Panc1 (cell line): ENCODE measurements at regions not wholly inside any gene's neighbourhood (a gene's known extent, or its start where the extent isn't known, plus 50 kb on each side); places are given as distances from the start of the nearest gene placed in this dataset.

ENCODE experiments used
- ATAC-seq: fragments of 200-7000 bp; cut with Tn5 transposase; 2 replicates; pipeline ENCODE4 v1.9.1; 2020; ENCODE audit warnings: mild to moderate bottlenecking, moderate library complexity
- BruUV-seq: library from RNA; stranded (reverse); fragments of 400-500 nt; replicated peaks from 2 replicates; lab custom pipeline; 2021; lab: Mats Ljungman, UMichigan
- CTCF ChIA-PET: fragments of 300-600 bp; sonication (Branson Sonifier 250); formaldehyde crosslinking; loops from one replicate; lab custom pipeline; 2022; ENCODE audit warnings: antibody characterized with exemption; lab: Charles Lee
- POLR2A ChIA-PET: fragments of 300-600 bp; sonication (Branson Sonifier 250); formaldehyde crosslinking; loops from one replicate; lab custom pipeline; 2022; ENCODE audit warnings: antibody characterized with exemption; lab: Charles Lee
- DNase-seq: peaks from one replicate; pipeline ENCODE4 v3.0.0-alpha.2; 2010; ENCODE audit warnings: low read depth, low spot score
- H3K27ac ChIP-seq: 2 replicates; pipeline ENCODE4 v1.5.1; 2011; ENCODE audit warnings: mild to moderate bottlenecking, low read length, inconsistent platforms
- H3K27me3 ChIP-seq: fragments of 200-500 bp; sonication (Bioruptor generic); 2 replicates; pipeline ENCODE4 v1.6.0; 2014; ENCODE audit warnings: low read length, inconsistent platforms; ENCODE audit not compliant: control insufficient read depth, insufficient read depth
- H3K36me3 ChIP-seq: fragments of 200-500 bp; sonication (Bioruptor generic); 2 replicates; pipeline ENCODE4 v1.5.1; 2014; ENCODE audit warnings: inconsistent platforms, mild to moderate bottlenecking, low read length, moderate library complexity; ENCODE audit not compliant: control insufficient read depth, insufficient read depth
- H3K4me1 ChIP-seq: 2 replicates; pipeline ENCODE4 v1.5.1; 2011; ENCODE audit warnings: inconsistent platforms, mild to moderate bottlenecking, low read length, moderate library complexity; ENCODE audit not compliant: control insufficient read depth, insufficient read depth
- H3K4me3 ChIP-seq, 2 experiments: 2 replicates each; pipeline ENCODE4 v1.5.1; 2011 to 2012; ENCODE audit warnings: low read depth in 2 of 2, low read length in 2 of 2, mild to moderate bottlenecking in 2 of 2, inconsistent platforms in 1 of 2, moderate library complexity in 1 of 2
- H3K9me3 ChIP-seq: fragments of 200-500 bp; sonication (Bioruptor generic); 2 replicates; pipeline ENCODE4 v1.5.1; 2014; ENCODE audit warnings: low read depth, mild to moderate bottlenecking, inconsistent platforms, low read length, moderate library complexity; ENCODE audit not compliant: control insufficient read depth, insufficient read depth
- POLR2AphosphoS5 ChIP-seq: IDR thresholded peaks from 2 replicates; pipeline ENCODE4 v1.6.1; 2012; ENCODE audit warnings: mild to moderate bottlenecking, low read depth, low read length, moderate library complexity
- SIN3A ChIP-seq: IDR thresholded peaks from 2 replicates; pipeline ENCODE4 v1.6.1; 2012; ENCODE audit warnings: low read depth, mild to moderate bottlenecking, low read length, moderate library complexity, borderline replicate concordance; ENCODE audit not compliant: insufficient read depth
- TCF7L2 ChIP-seq: IDR thresholded peaks from 2 replicates; pipeline ENCODE4 v1.6.1; 2011; ENCODE audit warnings: mild to moderate bottlenecking, low read depth, low read length, inconsistent platforms
- in situ Hi-C: cut with HindIII; loops from 2 replicates; pipeline ENCODE4 v1.10.0; 2016; ENCODE audit warnings: low sequenced_read_pairs, low pct_unique_long_range_greater_than_20kb
- intact Hi-C: fragments of 100-400 bp; cut with micrococcal nuclease; formaldehyde crosslinking; loops from one replicate; pipeline ENCODE4 v1.10.0; 2022; ENCODE audit not compliant: unreplicated experiment
- TF ChIP-seq, protein P1 (sequence below): fragments of 450-650 bp; IDR thresholded peaks from 2 replicates; pipeline ENCODE4 v1.5.1; 2017; ENCODE audit warnings: mild to moderate bottlenecking
- TF ChIP-seq, protein P2 (sequence below), 2 experiments: IDR thresholded peaks; 2 replicates each; pipeline ENCODE4 v1.6.1; 2011 to 2012; ENCODE audit warnings: low read depth in 2 of 2, control low read depth in 1 of 2, low read length in 1 of 2, mild to moderate bottlenecking in 1 of 2, moderate library complexity in 1 of 2; ENCODE audit not compliant: insufficient read depth in 1 of 2

DNA sequence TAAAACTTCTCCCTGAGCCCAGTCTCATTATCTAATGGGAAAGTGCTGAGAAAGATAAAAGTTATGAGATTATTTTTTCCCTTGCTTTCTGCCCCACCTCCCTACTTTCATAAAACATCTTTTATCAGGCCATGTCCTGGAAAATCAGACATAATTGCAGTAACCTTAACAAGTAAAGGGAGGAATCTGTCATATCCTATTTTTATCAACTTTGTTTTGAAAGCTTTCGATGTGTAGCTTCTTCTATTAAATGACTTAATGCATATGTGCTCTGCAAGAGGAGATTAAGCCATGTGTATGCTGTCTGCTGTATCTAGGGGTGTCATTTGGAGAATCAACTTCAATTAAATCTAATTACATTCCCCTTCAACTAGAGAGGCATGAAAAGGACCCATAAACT lies 408.9 kb downstream of the CBLN4 start:
- no peaks in the 10 kb centered on the region for H3K36me3 ChIP-seq
- H3K4me3 ChIP-seq: no peak overlapping the region
- POLR2A ChIA-PET: no interaction called here
- TF ChIP-seq, protein P1, sequence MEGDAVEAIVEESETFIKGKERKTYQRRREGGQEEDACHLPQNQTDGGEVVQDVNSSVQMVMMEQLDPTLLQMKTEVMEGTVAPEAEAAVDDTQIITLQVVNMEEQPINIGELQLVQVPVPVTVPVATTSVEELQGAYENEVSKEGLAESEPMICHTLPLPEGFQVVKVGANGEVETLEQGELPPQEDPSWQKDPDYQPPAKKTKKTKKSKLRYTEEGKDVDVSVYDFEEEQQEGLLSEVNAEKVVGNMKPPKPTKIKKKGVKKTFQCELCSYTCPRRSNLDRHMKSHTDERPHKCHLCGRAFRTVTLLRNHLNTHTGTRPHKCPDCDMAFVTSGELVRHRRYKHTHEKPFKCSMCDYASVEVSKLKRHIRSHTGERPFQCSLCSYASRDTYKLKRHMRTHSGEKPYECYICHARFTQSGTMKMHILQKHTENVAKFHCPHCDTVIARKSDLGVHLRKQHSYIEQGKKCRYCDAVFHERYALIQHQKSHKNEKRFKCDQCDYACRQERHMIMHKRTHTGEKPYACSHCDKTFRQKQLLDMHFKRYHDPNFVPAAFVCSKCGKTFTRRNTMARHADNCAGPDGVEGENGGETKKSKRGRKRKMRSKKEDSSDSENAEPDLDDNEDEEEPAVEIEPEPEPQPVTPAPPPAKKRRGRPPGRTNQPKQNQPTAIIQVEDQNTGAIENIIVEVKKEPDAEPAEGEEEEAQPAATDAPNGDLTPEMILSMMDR: no peak
- TF ChIP-seq SIN3A: no peak
- TF ChIP-seq TCF7L2: no peak
- no peak for TF ChIP-seq POLR2AphosphoS5
- TF ChIP-seq, protein P2, sequence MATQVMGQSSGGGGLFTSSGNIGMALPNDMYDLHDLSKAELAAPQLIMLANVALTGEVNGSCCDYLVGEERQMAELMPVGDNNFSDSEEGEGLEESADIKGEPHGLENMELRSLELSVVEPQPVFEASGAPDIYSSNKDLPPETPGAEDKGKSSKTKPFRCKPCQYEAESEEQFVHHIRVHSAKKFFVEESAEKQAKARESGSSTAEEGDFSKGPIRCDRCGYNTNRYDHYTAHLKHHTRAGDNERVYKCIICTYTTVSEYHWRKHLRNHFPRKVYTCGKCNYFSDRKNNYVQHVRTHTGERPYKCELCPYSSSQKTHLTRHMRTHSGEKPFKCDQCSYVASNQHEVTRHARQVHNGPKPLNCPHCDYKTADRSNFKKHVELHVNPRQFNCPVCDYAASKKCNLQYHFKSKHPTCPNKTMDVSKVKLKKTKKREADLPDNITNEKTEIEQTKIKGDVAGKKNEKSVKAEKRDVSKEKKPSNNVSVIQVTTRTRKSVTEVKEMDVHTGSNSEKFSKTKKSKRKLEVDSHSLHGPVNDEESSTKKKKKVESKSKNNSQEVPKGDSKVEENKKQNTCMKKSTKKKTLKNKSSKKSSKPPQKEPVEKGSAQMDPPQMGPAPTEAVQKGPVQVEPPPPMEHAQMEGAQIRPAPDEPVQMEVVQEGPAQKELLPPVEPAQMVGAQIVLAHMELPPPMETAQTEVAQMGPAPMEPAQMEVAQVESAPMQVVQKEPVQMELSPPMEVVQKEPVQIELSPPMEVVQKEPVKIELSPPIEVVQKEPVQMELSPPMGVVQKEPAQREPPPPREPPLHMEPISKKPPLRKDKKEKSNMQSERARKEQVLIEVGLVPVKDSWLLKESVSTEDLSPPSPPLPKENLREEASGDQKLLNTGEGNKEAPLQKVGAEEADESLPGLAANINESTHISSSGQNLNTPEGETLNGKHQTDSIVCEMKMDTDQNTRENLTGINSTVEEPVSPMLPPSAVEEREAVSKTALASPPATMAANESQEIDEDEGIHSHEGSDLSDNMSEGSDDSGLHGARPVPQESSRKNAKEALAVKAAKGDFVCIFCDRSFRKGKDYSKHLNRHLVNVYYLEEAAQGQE (IDR thresholded peaks at IDR 0.05; ENCODE audit: insufficient read depth in 1 of 2, low read depth in 2 of 2, low read length in 1 of 2): no peak
- H3K27ac ChIP-seq: no peak overlapping the region
- in situ Hi-C loops: no loop called here
- H3K27me3 ChIP-seq: no peaks in the 10 kb centered on the region
- ATAC-seq (no peak), DNase-seq (no peak)
- CTCF ChIA-PET: no interaction called here
- H3K9me3 ChIP-seq: no peaks in the 10 kb centered on the region
- H3K4me1 ChIP-seq: no peaks in the 10 kb centered on the region
- intact Hi-C loops: no loop called here
- BruUV-seq: no TSS peak

DNA sequence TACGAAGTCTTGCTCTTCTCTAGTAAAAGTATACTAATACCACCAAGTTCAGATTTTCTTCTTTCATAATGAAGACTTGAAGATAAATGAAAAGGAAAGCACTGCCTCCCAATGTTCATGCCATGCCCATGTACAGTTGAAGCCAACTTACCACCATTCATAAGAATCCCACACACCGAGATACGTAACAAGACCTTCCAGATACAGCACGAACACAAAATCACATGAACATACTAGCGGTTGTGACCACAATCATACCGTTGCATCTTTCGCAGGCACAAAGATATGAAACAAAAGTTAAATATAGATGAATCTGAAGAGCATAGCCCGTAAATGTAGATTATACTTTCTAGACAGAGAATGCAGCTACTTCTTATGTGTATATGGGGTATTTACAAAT lies 412.5 kb downstream of the CBLN4 start:
- intact Hi-C loops: no loop called here
- CTCF ChIA-PET: no interaction called here
- POLR2A ChIA-PET: no interaction called here
- Histone ChIP-seq H3K4me3 (no peak overlapping the region), H3K4me1 (no peaks in the 10 kb centered on the region), H3K36me3 (no peaks in the 10 kb centered on the region), H3K27ac (no peak overlapping the region), H3K27me3 (no peaks in the 10 kb centered on the region), H3K9me3 (no peaks in the 10 kb centered on the region)
- no peak for TF ChIP-seq POLR2AphosphoS5
- no peak for TF ChIP-seq SIN3A
- TF ChIP-seq, protein P2 (IDR thresholded peaks at IDR 0.05; ENCODE audit: insufficient read depth in 1 of 2, low read depth in 2 of 2, low read length in 1 of 2): no peak
- TF ChIP-seq, protein P1: no peak
- no peak for TF ChIP-seq TCF7L2
- BruUV-seq: no TSS peak
- in situ Hi-C loops: no loop called here
- DNase-seq: no peak
- no peak for ATAC-seq
